Amniotic epithelial cell (primary cell): ENCODE measurements at regions not wholly inside any gene's neighbourhood (a gene's known extent, or its start where the extent isn't known, plus 50 kb on each side); places are given as distances from the start of the nearest gene placed in this dataset.

Source experiments
- DNase-seq: peaks from one replicate; pipeline ENCODE4 v3.0.0-alpha.2; 2010; ENCODE audit warnings: low read depth

DNA sequence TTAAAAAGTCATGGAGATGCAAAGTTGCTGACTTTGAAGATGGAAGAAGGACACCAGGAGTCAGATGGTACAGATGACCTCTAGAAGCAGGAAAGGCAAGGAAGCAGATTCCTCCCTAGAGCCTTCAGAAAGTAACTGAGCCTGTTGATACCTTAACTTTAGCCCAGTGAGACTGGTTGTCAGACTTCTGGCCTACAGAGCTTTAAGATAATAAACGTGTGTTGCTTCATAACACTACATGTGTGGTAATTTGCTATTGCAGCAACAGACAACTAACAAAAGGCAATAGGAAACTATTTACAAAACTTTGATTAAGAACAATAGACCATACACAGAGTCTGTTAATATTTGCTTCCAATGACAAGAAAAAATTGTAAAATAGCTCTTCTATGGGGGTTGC, 102.0 kb upstream of the USP38 start:
- DNase-seq = no peak

DNA sequence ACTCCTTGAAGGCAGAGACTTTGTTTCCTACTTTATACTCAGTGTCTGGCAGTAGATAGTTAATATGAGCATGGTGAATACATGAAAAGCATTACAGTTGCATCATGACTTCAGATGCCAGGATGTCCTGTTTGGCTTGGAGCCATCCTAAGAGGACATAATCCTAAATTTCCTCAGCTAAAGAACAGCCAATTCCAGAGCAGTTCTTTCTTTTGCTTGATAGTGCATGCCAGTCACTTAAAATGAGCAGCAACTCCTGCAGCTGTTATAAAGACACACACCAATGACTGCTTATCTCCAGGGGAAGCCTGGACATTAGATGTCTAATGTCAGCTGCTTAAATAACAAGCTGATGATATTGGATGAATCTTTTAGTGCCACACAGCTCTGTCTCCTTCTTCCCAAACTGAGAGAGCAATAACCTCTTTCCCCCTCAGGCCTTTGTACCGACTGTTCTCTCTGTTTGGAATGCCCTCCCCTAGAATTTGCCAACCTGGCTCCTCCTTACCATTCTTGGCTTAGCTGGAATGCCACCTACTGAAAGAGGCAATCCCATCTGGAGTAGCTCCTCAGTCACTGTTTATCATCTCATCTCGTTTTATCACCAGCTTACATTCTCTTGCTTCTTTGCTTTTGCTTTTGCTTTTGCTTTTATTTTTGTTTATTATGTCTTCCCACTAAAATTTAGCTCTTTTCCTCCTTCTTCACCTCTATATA, 100.8 kb upstream of the USP38 start:
- DNase-seq = no peak

DNA sequence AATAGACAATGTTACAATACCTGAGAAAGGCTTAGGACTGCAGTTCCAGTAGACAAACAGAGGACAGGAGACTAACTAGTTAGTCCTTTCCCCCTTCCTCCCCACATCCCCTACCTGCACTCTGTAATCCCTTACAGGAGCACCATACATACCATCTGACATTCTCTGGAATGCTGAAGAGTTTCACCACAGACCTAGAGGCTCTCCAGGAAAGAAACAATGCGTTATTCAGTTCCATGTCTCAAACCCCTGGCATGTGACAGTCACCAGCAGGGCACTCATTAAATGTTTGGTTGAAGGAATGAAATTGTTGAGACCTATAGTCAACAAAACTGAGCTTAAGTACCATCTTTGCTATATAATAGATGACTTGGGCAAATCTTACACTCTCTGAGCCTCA, 100.2 kb upstream of the USP38 start:
- no peak for DNase-seq

DNA sequence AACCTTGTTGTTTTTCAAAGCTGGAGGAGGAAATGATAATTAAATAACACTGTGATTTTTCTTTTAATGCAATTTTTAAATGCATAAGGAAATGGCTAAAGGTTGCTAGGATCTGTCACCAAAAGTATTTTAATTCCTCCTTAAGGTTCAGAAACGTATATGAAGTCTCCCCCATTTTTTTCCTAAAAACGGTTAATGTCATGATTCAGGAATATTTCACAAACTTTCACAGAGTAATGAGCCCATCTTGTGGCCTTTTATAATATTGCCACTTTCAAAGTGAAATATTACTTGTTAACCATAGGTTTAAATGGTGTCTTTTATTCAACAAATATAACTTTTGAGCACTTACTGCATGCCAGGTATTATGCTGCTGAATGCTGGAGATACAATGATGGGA, 99.5 kb upstream of the USP38 start:
- DNase-seq = no peak

DNA sequence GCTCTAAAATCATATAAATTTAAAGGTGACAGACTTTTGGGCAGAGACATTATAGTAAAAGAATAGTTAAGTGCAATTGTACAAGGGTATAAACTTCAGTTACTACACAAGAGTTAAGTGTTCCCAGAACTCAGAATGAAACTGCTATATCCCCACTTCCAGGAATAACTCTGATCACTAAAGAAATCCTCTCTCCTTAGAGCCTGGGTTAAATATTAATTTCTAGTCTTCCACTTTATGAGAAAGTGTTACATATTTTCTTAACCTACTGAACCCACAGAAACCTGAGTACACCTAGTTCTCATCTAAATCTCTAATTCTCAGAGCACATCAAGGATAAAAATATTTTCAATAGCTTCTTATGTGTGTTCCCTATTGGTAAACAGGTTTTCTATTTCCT, 99.1 kb upstream of the USP38 start:
- DNase-seq = no peak

DNA sequence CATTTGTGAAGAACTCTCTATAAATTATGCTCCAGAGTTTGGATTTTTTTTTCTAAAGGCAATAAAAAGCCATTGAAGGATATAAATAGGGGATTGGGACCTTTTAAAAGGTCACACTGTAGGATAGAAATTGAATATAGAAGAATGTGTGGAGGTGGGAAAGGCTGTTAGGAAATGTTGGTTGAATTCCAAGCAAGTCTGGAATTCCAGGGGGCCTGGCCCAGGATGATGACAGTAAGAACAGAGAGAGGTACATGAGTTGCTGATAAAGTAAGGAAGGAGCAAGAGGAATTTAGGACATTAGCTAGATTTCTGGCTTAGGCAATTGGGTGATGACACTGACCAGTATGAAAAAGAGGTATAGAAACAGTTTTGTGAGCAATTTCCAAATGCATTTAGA, 95.4 kb upstream of the USP38 start:
- DNase-seq = no peak

DNA sequence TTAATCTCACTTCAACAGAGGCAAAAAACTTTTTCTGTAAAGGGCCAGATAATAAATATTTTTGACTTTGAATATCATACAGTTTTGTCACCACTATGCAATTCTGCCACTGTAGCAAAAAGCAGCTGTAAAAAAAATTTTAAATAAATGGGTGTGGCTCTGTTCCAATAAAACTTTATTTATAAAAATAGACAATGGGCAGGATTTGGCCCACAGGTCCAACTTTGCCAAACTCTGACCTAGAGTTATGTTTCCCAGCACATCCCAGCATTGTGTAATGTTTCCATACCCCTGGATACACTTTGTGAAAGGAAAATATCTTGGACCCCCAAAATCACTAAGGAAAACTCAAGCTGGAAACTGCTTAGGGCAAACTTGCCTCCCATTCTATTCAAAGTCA, 94.9 kb upstream of the USP38 start:
- no peak for DNase-seq

DNA sequence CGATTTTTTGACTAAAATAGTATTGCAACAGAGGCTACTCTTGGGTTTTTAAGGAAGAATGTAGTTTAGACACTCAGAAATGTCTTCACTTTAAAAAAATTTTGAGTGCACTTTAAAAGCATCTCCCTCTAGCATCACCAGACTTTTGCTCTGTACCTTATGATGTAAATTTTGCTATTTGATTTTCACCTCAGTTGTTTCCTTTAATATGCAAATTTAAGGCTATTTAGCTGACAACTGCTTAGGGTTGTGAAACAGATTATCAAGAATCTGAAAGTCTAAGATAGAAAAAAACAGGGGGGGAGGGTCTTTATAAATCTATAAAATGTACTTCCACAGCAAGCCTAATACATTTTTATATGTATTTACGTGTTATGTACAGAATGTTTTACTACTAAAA, 92.9 kb upstream of the USP38 start:
- no peak for DNase-seq

DNA sequence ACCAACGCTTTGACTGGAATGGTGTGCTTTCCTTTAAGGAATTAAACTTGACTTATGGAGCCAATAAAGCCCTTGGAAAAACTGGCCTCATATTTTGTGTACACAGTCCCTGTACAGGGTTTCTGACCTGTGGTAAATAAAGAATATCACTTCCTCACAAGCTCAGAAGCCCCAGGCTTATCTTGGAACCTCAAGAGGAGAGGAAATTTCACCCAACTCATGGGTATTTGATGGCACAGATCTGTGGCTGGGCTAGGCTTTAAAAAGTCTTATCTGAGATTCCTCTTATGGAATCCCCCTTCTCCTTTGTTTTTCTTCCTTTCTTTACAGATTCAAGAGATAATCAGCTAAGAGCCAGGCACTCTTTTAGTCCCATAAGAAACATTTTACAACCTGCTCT, 89.3 kb upstream of the USP38 start:
- DNase-seq = no peak

DNA sequence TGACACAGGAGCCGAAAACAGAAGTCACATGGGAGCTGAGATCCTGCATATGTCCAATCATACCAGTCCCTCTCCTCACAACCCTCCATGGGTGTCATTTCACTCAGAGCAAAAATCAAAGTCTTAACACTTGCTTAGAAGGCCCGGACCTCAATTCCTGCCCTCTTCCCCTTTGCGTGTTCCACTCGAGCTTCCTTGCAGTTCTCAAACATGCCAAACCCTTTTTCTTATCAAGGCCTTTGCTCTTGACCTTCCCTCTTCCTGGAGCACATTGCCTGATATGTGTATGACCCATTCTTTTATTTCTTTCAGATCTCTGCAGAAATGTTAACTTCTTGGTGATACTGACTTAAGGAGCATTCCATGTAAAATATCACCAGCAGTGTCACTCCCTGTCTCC, 87.0 kb upstream of the USP38 start:
- no peak for DNase-seq

DNA sequence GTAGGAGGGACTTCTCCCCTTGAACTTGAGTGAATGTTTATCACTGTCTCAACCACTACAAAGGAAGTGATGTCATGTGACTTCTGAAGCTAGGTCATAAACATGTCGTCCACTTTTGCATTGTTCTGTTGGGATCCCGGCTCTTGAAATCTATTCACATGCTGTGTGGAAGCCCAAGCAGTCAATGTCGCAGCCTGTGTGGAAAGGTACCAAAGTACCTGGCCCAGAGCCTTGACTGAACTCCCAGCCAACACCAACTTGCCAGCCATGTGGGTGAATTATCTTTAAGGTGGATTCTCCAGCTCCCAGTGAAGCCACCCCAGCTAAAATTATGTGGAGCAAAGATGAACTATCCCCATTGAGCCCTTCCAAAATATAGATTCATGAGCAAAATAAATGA, 85.0 kb upstream of the USP38 start:
- DNase-seq = no peak

DNA sequence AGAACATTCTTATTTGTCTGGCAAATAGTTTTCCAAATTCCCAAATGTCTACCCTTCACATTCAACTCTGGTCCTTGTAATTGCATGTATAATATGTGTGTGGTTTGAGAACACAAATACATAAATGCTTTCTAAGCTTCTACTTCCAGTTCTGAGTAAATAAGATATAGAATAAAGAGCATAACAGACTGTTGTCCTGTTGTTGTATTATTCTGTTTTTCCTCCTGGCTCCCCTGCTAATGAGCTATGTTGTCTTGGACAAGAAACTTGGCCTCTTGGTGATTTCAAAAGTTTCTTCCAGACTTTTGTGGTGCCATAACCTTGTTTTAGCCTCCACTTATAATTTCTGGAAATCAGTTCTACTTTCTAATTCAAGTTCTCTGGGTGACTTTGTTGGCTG, 75.3 kb upstream of the USP38 start:
- DNase-seq = no peak

DNA sequence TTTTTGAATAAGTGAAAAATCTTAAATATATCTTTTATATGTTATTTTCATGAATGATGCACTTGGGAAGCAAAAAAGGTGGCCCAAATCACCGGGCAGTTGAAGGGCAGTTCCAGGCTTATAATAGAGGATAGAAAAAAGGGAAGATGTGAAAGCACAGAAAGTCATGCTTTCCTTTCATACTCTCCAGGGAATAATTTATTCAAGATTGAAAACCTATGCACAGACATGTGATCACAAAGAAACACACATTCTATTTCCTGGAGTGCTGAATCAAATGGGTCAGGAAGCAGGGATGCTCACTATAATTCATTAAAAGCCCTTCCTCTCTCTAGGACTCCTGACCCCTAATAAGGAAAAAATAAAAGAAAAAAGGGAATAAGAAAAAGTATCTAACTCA, 66.1 kb upstream of the USP38 start:
- DNase-seq = no peak

DNA sequence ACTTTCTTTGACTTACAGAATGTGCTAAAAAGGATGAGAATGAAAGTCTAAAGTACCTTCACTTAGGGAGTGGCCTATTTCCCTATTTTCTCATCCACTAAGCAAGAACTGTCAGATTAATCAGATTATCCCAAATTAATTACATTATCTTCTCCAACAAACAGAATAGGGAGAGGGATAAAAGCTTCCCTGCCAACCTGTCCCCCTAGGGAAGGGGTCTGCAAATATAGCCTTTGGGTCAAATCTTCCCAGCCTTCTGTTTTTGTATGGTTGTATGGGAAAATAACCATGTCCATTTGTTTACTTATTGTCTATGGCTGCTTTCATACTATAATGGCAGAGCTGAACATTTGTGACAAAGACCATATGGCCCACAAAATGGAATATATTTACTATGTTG, 57.1 kb upstream of the USP38 start:
- no peak for DNase-seq

DNA sequence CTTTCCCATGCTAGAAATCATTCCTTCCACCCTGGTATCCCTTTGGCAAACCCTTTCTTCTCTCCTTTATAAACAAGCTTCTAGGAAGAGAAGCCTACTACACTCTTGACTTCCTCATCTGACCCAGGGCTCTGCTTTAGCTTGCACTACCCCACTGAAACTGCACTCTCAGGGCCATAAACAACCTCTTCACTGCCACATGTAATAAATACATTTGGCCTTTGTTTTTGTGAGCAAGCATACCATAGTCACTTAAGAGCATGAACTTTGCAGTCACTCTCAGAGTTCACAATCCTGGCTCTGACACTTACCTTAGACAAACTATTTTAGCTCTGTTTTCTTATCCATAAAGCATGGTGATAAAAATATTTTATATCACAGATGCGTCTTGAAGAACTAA, 50.7 kb upstream of the USP38 start:
- DNase-seq = no peak
